ENCODE measurements at regions not wholly inside any gene's neighbourhood (a gene's known extent, or its start where the extent isn't known, plus 50 kb on each side); places are given as distances from the start of the nearest gene placed in this dataset.

- no peak for DNase-seq (ENCODE audit: low read depth)
Measured at GRCh38 chr5:143693651-143694252, 118.2 kb upstream of the HMHB1 start.

- DNase-seq (ENCODE audit: low read depth), result no peak
Measured at GRCh38 chr5:143692342-143692741, 119.6 kb upstream of the HMHB1 start.

- no peak for DNase-seq (ENCODE audit: low read depth)
Measured at GRCh38 chr5:143691945-143692290, 120.0 kb upstream of the HMHB1 start.

GRCh38 chr5:143691287-143691944 lies 120.5 kb upstream of the HMHB1 start:
- no peak for DNase-seq (ENCODE audit: low read depth)

GRCh38 chr5:143687604-143688003 lies 124.4 kb upstream of the HMHB1 start:
- DNase-seq (ENCODE audit: low read depth), result no peak

- no peak for DNase-seq (ENCODE audit: low read depth)
Measured at GRCh38 chr5:143685246-143685815, 126.6 kb upstream of the HMHB1 start.

GRCh38 chr5:143683459-143683858 lies 128.5 kb upstream of the HMHB1 start:
- no peak for DNase-seq (ENCODE audit: low read depth)

GRCh38 chr5:143682929-143683386 lies 129.0 kb upstream of the HMHB1 start:
- DNase-seq (ENCODE audit: low read depth), result no peak

- no peak for DNase-seq (ENCODE audit: low read depth)
Measured at GRCh38 chr5:143682246-143682905, 129.6 kb upstream of the HMHB1 start.

- no peak for DNase-seq (ENCODE audit: low read depth)
Measured at GRCh38 chr5:143680672-143681259, 131.2 kb upstream of the HMHB1 start.

- no peak for DNase-seq (ENCODE audit: low read depth)
Measured at GRCh38 chr5:143679777-143680176, 132.2 kb upstream of the HMHB1 start.

GRCh38 chr5:143678148-143678905 lies 133.6 kb upstream of the HMHB1 start:
- no peak for DNase-seq (ENCODE audit: low read depth)

- no peak for DNase-seq (ENCODE audit: low read depth)
Measured at GRCh38 chr5:143677403-143677802, 134.6 kb upstream of the HMHB1 start.

- DNase-seq (ENCODE audit: low read depth), result no peak
Measured at GRCh38 chr5:143676802-143677201, 135.2 kb upstream of the HMHB1 start.

GRCh38 chr5:143674469-143674786 lies 137.5 kb upstream of the HMHB1 start:
- DNase-seq (ENCODE audit: low read depth), result no peak

GRCh38 chr5:143673676-143674468 lies 138.1 kb upstream of the HMHB1 start:
- no peak for DNase-seq (ENCODE audit: low read depth)

- DNase-seq (ENCODE audit: low read depth), result no peak
Measured at GRCh38 chr5:143672806-143673205, 139.2 kb upstream of the HMHB1 start.

GRCh38 chr5:143671674-143672569 lies 140.0 kb upstream of the HMHB1 start:
- DNase-seq (ENCODE audit: low read depth), result no peak

GRCh38 chr5:143671021-143671420 lies 140.9 kb upstream of the HMHB1 start:
- DNase-seq (ENCODE audit: low read depth), result no peak

- DNase-seq (ENCODE audit: low read depth), result no peak
Measured at GRCh38 chr5:143665866-143666265, 146.1 kb upstream of the HMHB1 start.

All from activated T-cell treated with anti-CD3 and anti-CD28 coated beads for 48 hours (primary cell).